Keratinocyte (primary cell): ENCODE measurements at regions not wholly inside any gene's neighbourhood (a gene's known extent, or its start where the extent isn't known, plus 50 kb on each side); places are given as distances from the start of the nearest gene placed in this dataset.

Experiments used
- EZH2 ChIP-seq: IDR thresholded peaks from one replicate; pipeline ENCODE4 v1.6.1; 2012; ENCODE audit warnings: inconsistent platforms, mild to moderate bottlenecking, low read length, moderate library complexity
- TF ChIP-seq, protein P1 (sequence below), 3 experiments: IDR thresholded peaks in 1 of 3; conservative IDR thresholded peaks in 1 of 3; optimal IDR thresholded peaks in 1 of 3; 2 replicates in 2 of 3; 3 replicates in 1 of 3; pipeline versions ENCODE3 to v1.5.1; 2011; ENCODE audit warnings: low read length in 3 of 3, mild to moderate bottlenecking in 3 of 3, moderate library complexity in 2 of 3, control low read depth in 1 of 3, inconsistent platforms in 1 of 3; ENCODE audit not compliant: insufficient read depth in 2 of 3; ENCODE audit errors: extremely low read depth in 1 of 3

DNA sequence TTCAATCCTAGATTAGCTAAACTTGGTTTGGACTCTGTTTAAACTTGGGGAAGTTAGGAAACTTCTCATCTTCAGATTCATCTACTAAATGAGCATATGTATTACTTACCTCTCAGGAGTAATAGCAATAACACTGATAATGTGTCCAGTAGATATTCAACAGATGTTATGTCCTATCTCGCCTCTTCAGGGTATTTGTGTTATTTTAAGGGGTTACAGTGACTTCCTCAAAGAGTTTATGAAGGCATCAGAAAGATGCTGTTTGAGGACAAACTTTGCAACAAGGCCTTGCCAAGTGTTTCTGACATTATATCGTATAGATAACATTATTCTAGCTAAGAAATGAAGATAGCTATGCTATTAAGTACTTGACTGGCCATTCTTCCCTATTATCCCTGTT lies 522.3 kb downstream of the IGSF11 start:
- TF ChIP-seq, protein P1, sequence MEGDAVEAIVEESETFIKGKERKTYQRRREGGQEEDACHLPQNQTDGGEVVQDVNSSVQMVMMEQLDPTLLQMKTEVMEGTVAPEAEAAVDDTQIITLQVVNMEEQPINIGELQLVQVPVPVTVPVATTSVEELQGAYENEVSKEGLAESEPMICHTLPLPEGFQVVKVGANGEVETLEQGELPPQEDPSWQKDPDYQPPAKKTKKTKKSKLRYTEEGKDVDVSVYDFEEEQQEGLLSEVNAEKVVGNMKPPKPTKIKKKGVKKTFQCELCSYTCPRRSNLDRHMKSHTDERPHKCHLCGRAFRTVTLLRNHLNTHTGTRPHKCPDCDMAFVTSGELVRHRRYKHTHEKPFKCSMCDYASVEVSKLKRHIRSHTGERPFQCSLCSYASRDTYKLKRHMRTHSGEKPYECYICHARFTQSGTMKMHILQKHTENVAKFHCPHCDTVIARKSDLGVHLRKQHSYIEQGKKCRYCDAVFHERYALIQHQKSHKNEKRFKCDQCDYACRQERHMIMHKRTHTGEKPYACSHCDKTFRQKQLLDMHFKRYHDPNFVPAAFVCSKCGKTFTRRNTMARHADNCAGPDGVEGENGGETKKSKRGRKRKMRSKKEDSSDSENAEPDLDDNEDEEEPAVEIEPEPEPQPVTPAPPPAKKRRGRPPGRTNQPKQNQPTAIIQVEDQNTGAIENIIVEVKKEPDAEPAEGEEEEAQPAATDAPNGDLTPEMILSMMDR (optimal IDR thresholded peaks at IDR 0.05 in 1 of 3, IDR thresholded peaks at IDR 0.05 in 1 of 3, conservative IDR thresholded peaks at IDR 0.05 in 1 of 3; ENCODE audit: extremely low read depth in 1 of 3, insufficient read depth in 2 of 3, low read length in 3 of 3): no peak
- TF ChIP-seq EZH2: no peak
